ENCODE measurements at regions not wholly inside any gene's neighbourhood (a gene's known extent, or its start where the extent isn't known, plus 50 kb on each side); places are given as distances from the start of the nearest gene placed in this dataset.

GRCh38 chr12:67927815-67928214 is 61.4 kb upstream of the IFNG-AS1 start:
- in situ Hi-C loops (cut with MboI; ENCODE audit: low sequenced_read_pairs), result loop anchor here (25.0 kb wide), 1 partner anchor 566 kb away; no protein-coding TSS in a partner anchor

DNA sequence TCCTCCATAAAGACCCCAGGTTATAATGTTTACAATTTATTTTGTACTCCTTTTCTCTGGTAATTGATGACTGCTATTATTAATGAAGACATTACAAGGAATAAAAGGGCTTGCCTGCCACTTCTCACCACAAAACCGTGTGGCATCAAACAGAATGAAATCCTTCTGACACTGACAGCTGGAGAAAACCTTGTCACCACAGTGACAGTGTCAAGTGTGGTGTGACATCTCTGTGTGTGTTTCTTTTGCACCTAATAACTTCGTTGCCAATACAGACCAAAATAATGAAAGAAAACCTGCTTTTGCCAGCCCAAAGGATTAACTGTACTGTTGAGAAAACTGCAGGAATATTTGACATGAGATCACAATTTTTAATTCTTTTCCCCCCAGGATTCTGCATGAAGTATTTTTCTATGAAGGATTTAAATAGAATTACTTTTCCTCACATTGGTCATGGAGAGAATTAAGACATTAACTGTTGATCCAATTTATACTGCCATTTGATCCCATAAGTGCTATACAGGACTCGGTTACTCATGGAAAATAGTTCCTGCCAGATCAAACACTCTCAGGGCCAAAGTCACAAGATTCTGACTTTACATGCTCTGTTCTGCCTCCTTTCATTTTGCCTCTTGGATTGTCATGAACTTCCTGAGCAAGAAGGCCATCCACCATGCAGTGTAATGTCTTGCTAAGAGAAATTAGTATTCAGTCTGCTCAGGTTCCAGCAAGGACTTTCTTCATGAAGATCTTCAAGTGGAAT is 60.4 kb upstream of the IFNG-AS1 start:
- in situ Hi-C loops (cut with MboI; ENCODE audit: low sequenced_read_pairs), result loop anchor here (25.0 kb wide), 1 partner anchor 567 kb away; no protein-coding TSS in a partner anchor

GRCh38 chr12:67929384-67929772 is 59.9 kb upstream of the IFNG-AS1 start:
- in situ Hi-C loops (cut with MboI; ENCODE audit: low sequenced_read_pairs), result loop anchor here (25.0 kb wide), 1 partner anchor 567 kb away; no protein-coding TSS in a partner anchor

DNA sequence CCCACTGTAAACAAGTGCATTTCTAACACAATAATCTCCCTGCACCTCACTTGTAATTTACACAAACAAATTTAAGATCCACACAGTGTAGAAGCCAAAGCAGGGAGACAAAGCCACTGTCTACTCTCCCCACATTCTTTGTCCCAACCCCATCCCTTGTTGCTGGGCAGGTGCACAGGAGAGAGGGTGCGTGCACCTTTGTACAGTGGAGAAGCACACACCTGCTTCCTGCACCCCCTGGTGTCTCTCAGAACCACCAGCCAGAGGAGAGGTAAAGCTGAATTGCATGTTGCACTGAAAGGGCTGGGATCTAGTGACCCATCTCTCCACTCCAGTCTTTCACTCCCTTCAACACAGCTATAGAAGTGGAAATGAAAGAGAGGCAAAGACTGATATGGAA is 51.4 kb upstream of the IFNG-AS1 start:
- in situ Hi-C loops (cut with MboI; ENCODE audit: low sequenced_read_pairs), result loop anchor here (25.0 kb wide), 1 partner anchor 576 kb away; no protein-coding TSS in a partner anchor
